ENCODE measurements at regions not wholly inside any gene's neighbourhood (a gene's known extent, or its start where the extent isn't known, plus 50 kb on each side); places are given as distances from the start of the nearest gene placed in this dataset.

DNA sequence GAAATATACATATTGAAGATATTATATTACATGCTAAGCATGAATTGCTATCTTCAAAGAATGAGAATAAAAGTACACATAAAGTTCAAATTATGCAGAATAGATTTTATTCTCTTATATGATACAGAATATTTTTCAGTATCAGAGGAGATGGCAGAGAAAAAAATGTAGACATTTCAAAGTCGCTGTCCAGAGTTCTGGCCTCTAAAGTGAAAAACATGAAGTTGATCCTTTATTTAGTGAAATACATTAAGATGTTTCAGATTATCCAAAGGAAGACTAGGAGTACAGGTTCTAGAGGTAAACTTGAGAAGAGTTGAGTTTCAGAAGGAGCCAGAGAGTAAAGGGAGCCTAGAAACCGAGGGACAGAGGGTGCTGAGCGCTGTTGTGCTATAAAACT is 303.6 kb downstream of the UTP18 start:
- DNase-seq: no peak

- no peak for DNase-seq
Measured at GRCh38 chr17:51572115-51572514, 311.8 kb downstream of the UTP18 start.

Data from C1 segment of cervical spinal cord (tissue), 14 donors.